Body of pancreas (tissue), 4 donors: ENCODE measurements at regions not wholly inside any gene's neighbourhood (a gene's known extent, or its start where the extent isn't known, plus 50 kb on each side); places are given as distances from the start of the nearest gene placed in this dataset.

Experiments used
- CTCF ChIP-seq, 7 experiments: fragments of 450-650 bp in 4 of 7; fragments of 200-600 bp in 3 of 7; sonication (generic) in 3 of 7; IDR thresholded peaks; one replicate each; pipeline ENCODE4 v1.5.1; 2016 to 2019; ENCODE audit warnings: antibody characterized with exemption in 7 of 7
- POLR2A ChIP-seq, 3 donors: fragments of 450-650 bp; IDR thresholded peaks; one replicate each; pipeline ENCODE4 v1.6.1; 2016; ENCODE audit warnings: antibody characterized with exemption in 3 of 3, mild to moderate bottlenecking in 2 of 3

GRCh38 chr9:28101509-28101908 lies 528.2 kb upstream of the C9orf72 start:
- TF ChIP-seq CTCF (IDR thresholded peaks at IDR 0.05), result no peak
- TF ChIP-seq POLR2A (IDR thresholded peaks at IDR 0.05), result no peak
